HG03097 (cell line): ENCODE measurements at regions not wholly inside any gene's neighbourhood (a gene's known extent, or its start where the extent isn't known, plus 50 kb on each side); places are given as distances from the start of the nearest gene placed in this dataset.
"Not testable (repeated sequence)": the region's sequence is repeated elsewhere in the genome, so short reads cannot be mapped to it uniquely, and the experiment has no call there.

Experiments used
- ATAC-seq: cut with Tn5 transposase; IDR thresholded peaks from one replicate; pipeline ENCODE4 v1.9.1; 2021; ENCODE audit not compliant: unreplicated experiment, low FRiP score

DNA sequence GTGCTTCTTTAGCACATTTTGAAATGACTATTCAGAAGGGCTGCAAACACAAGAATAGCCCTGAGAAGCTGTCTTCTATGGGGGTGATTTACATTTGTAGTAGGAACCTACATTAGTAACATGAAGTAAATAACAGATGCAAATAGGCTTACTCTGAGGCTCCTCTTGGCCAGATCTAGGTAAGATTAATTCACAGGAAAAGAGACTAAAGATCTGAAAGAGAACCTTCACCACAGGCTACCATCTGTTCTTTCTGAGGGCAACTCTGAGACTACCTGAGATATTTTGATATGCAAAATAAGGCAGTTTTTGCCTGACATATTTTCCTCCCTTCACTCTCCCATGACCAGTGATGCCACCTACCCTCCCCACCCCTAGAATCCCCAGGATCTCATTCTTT is 1267.8 kb downstream of the PLA2G4A start:
- no peak for ATAC-seq

DNA sequence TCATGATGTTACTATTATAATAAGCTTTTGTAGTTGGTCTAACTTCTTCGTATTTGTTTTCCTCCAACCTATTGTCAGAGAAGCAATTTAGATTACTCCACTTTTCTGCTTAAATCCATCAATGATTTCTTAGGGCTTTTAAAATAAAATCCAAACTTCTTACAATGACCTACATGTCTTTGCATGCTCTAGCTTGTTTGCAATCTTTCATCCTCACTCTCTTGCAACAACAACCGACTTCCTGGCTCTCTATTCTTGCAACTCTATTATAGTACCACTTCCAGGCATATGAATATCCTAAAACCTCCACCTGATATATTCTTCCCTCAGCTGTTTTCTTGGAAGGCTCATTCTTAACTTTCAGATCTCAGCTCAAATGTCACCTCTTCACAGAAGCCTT is 1288.7 kb downstream of the PLA2G4A start:
- no peak for ATAC-seq

DNA sequence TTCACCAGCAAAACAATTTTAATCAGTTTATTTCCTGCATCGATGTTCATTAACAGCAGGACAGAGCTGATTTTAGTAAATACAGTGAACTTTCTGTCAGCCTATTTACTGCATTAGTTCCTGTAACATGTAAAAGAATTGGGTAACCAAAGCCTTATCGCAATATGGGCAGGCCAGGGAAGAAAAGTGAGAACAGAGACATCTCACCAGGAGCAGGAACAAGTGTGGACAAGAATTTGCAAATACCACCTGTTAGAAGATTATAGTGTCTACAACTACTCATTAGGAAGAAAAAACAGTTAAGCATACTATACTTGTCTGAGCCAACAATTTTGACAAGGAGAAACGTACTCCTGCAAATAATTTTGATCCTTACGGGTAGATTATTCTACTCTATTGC is 1293.9 kb downstream of the PLA2G4A start:
- ATAC-seq = no peak

DNA sequence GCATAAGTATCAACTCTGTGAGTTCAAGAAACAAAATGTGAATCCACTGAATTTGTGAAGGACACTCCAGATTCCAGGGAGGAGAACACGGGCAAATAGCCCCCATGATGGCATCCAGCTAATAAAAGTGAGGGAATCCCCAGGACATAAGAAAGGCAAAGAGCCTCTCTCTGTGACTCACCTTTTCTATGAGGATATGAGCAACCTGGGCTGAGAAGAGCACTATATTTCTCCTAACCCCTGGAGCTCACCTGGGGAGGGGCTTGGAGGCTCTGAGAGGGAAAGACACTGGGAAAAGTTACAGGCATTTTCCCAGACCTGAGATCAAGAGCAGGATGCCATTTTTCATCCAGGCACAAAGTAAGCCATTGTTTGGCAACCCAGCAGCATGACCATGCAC is 1298.8 kb downstream of the PLA2G4A start:
- ATAC-seq = no peak

DNA sequence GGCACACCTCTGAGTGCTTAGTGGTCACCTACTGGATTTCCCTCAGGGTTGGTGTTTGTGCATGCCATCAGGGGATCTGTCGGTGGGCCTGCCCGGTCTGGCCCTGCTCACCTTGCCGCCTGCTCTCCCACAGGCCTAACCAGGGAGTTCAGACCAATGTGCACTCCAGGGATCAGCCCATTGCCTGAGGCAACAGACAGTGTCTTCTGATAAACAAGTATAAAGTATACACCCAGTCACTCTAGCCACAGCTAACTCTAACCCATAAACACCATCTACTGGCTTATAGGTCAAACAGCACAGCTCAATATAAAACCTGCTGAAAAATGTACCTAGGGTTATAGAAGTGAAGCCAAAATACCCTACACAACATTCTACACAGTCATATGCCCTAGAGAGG is 1300.0 kb downstream of the PLA2G4A start:
- no peak for ATAC-seq

DNA sequence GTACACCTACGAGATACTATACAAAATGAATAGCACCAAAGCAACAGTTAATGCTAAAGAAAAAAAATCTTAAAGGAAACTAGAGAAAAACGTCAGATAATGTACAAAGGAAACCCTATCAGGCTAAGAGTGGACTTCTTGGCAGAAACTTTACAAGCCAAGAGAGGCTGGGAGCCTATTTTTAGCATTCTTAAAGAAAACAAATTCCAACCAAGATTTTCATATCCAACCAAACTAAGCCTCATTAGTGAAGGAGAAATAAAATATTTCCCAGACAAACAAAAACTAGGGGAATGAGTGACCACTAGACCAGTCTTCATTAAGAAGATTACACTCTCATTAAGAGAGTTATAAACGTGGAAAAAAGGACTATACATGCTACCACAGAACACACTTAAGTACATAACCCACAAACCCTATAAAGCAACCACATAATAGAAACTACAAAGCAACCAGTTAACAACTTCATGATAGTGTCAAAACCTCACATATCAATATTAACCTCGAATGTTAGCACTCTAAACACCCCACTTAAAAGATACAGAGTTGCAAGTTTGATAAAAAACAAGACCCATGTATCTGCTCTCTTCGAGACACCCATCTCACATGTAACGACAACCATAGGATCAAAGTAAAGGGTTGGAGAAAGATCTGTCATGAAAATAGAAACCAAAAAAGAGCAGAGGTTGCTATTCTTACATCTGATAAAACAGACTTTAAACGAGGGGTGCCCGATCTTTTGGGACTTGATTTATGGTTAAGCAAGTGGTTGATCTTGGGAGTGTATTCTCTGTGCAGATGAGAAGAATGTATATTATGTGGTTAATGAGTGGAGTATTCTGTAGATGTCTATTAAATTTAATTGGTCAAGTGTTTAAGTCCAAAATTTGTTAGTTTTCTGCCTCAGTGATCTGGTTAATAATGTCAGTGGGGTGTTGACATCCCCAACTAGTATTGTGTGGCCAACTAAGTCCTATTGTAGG is 1301.4 kb downstream of the PLA2G4A start:
- no peak for ATAC-seq

DNA sequence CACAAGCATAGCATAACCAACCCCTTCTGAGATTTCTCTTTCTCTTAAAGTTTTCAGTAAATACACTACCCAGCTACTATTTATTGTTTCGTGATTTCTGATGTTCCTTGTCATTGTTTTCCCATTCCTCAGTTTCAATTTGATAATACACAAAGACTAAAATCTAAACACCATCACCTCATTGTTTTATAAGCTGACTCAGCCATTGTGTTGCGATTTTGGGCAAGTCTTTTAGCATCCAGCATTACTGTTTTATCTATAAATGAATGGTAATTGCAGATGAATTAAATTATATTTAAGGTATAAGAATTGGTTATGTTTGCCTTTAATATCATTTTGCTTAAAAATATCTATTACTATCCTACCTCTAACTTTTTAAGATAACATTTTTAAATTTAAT is 1308.5 kb downstream of the PLA2G4A start:
- no peak for ATAC-seq

DNA sequence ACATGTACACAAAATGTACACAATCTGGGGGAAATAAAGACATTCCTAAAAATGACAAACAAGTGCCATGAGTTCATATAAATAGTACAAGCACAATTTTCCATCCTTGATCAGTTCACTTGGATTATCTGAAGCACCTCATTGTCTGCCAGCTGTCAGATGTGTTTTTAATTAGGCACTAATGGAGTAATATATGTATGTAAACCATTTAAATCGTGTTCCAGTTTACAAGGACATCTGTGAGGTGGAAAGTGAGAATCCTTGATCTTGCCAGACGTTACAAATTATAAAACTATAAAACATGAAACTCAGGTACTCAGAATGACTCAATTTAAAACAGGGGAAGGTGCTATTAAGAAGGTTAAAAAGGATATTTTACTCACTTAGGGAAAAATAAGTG is 1312.2 kb downstream of the PLA2G4A start:
- ATAC-seq = no peak

DNA sequence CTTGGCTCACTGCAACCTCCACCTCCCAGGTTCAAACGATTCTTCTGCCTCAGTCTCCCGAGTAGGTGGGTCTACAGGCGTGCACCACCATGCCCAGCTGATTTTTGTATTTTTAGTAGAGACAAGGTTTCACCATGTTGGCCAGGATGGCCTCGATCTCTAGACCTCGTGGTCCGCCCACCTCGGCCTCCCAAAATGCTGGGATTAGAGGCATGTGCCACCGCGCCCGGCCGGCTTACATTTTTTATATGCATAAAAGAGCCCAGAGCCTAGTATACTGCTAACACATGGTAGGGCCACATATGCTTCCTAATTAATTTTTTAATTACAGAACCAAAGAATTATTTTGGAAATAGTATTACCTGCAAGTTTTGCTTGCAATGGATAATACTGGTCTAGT is 1325.4 kb downstream of the PLA2G4A start:
- no peak for ATAC-seq

DNA sequence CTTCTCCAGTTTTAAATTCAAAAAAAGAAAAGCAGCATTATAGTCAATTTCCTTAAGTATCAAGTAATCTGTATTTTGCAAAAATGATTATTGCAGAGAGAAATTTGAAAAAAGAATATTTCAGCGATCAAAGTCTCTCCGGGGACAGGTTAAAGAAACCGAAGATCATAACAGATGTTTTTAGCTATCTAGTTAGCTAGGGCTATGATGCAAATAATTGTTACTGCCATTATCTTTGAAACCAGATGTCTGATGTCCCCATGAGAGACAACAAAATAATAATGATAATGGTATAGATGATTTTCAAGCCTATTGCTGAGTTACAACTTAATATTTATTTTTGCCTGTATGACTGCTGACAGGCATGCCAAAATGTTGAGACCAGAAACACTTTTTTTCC is 1326.0 kb downstream of the PLA2G4A start:
- ATAC-seq = no peak

DNA sequence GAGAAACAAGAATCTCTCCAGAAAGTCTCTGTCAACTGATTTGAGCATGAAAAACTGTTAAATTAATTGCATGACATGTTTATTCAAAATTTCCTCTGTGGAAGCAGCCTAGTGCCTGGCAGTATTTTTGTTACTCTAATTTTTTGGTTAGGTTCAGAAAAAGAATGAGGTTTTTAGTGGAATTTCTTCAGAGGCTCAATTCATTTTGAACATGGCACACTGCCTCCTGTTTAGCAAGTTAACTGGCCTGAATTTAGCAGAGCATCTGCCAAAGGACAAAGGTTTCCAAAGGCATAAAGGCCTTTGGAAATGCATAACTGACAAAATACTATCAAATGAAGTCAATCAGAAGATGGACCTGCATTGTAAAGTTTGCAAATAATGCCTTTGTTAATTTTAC is 1326.5 kb downstream of the PLA2G4A start:
- ATAC-seq = no peak

DNA sequence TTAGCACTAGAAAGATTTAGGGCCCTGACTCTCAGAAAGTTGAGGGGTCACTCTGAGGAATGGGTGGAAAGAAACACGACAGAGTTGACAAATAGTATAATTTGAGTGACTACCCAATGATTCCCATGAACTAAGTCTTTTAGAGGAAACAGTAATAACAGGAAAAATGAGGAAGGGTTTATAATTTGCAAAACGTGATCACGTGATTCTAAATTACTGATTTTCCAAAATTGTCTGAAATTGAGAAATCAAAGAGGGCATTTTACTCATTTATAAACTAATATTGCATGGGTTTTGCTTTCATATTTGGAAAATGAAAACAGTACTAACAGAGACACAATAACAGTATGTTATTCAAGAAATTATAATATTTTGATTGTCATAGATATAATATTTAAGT is 1335.7 kb downstream of the PLA2G4A start:
- no peak for ATAC-seq

DNA sequence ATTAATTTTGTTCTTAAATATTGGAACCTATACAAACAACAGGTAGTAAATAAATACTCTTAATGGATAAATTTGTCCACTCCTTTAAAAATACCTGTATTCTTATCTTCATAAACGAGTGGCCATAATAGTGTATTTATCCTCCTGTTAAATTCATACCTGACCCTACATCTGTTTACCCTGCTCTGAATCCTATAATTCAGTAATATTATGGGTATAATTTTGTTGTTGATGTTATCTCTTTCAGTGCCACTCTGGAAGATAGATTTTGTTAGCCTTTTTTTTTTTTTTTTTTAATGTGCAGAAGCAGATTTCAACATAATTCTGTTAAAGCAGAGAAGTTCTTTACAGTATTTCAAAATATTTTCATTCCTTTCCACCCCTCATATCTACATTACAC is 1337.9 kb downstream of the PLA2G4A start:
- no peak for ATAC-seq

DNA sequence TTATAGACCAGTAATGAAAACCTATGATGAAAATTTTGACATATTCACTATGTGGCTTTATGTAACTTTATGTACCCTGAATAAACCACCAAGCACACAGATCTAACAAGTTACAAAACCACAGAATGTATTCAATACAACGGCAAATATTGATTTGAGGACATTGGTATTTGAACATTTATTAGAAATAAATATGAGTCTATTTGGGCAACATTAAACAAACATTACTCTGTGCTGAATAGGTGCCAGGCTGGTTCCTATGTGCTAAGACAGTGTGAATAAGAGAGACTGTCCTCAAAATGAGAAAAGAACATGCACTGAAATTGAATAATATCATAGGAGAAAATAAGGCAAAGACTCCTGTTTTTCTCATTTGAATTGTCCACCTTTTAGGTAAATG is 1341.2 kb downstream of the PLA2G4A start:
- ATAC-seq = no peak

DNA sequence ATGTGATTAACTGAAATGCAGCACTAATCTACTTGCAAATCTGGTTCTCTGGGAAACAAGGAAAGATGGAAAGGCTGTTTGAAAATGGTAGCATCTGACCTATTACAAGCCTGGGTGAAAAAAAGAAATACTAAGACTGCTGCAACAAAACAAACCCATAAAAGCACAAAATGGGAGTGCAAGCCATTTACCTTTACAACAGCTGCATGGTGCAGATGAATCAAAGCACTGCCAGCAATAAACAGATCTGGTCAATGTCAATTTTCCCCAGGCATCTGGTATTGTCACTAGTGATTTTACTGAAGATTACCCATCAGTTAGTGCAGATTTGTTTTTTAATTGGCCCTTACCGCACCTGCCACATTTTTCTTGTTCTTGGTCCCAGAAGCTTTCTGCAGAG is 1341.7 kb downstream of the PLA2G4A start:
- ATAC-seq = no peak

DNA sequence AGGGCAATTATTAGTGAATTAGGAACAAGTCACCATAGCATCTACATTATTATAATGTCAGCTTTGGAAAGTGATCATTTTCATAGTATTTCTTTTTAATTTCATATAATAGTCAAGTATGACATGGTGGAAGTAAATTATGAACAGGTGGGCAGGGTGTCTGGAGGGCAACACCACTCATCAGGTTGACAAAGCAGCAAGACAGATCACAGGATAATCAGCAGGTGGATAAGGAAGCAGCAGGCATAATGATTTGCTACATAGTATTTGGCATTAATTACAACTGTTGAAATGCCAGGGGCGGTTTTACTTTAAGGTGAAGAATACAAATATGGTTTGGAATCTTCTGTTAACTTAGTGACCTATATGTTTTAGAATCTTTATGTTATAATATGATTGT is 1342.2 kb downstream of the PLA2G4A start:
- ATAC-seq = no peak

DNA sequence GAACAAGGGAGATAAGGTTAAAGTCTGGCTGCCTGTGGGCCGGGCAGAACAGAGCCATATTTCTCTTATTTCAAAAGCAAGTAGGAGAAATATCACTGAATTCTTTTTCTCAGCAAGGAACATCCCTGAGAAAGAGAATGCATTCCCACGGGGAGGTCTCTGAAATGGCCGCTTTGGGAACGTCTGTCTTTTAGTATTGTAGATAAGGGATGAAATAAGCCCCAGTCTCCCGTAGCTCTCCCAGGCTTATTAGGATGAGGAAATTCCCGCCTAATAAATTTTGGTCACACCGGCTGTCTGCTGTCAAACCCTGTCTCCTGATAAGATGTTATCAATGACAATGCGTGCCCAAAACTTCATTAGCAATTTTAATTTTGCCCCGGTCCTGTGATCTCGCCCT is 1353.3 kb downstream of the PLA2G4A start:
- ATAC-seq = not testable (repeated sequence)

DNA sequence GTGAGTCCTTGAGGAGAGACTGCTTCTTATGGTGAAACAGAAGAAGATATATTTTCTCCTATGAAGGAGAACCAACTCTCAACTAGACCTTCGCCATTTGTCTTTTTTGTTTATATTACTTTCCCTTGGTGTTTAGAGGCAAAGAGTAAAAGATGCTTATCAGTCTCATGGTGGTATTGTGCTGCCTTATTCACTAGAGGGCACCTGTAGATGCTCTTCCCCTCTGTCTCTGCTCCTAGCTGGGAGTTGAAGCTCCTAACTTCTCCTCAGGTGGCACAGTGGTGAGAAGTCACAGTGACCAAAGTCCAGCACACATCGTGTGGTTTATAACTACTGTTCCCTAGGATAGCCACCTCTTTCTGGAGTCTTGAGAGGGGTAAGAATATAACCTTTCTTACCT is 1359.6 kb downstream of the PLA2G4A start:
- ATAC-seq = no peak

DNA sequence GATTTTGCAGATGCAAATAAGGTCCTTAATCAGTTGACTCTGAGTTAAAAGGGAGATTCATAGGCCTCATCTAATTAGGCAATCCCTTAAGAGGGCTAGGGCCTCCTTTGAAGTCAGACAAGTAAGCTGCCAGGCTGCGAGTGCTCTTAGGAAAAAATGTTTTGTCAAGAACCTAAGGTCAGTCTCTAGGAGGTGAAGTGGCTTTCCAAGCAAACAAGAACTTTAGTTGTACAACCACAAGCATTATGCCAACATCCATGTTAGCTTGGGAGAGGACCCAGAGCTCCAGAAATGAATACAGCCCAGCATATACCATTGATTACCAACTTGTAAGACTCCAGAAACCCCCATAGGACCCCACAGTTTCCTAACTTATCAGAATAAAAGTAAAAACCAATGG is 1366.2 kb downstream of the PLA2G4A start:
- no peak for ATAC-seq

DNA sequence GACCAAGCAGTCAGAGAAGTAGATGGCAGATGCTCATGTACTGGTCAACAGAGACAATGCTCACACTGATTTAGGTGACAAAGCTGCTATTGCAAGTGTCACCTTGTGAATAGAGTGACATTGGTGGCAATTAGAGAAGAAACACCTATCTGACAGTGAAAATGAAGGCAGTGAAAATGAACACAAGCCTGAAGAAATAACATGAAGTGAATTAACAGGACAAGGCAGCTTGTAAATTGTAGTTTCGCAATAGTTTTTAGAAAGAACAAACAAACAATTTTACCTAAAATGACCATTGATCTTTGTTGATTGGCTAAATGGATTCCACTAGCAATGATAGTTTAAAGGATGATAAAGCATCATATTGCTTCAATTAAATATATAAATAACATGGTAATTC is 1389.5 kb downstream of the PLA2G4A start:
- ATAC-seq = no peak

DNA sequence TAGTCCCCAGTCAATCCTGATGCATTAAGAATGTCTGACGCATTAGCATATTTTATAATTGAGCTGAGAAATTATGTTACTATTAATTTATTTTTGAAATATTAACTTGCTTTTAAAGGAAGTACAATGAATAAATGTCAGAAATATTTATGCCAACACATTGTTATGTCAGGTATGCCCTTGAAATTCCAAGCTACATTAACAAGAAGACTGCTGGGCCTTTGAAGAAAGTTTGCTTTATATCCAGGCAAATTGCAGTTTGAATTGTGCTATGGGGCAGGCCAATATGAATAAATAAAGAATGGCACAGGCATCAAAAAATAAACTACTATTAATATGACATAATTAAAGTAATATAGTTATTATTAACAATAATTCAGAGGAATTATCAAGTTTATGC is 1391.3 kb downstream of the PLA2G4A start:
- ATAC-seq = no peak

DNA sequence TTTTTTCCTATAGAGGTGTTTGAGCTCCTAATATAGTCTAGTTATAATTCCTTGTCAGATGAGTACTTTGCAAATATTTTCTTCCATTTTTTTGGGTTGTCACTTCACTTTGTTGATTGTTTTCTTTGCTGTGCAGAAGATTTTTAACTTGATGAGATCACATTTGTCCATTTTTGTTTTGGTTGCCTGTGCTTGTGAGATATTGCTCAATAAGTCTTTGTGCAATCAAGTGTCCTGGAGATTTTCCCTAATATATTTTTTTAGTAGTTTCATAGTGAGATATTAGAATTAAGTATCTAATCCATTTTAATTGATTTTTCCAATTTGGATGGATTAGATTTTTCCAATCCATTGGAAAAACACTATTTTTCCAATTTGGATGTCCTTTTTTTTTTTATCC is 1395.5 kb downstream of the PLA2G4A start:
- ATAC-seq = no peak

DNA sequence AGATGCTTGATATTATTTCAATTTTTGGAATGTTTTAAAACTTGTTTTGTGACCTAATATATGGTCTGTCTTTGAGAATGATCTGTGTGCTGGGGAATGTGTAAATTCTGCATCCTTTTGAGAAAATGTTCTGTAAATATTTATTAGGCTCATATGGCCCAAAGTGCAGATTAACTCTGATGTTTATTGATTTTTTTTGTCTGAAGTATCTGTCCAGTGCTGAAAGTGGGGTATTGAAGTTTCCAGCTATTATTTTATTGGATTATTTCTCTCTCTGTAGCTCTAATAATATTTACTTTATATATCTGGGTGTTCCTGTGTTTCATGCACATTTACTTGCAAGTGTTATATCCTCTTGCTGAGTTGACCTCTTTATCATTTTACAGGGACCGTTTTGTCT is 1397.2 kb downstream of the PLA2G4A start:
- ATAC-seq = no peak
